ENCODE measurements at regions not wholly inside any gene's neighbourhood (a gene's known extent, or its start where the extent isn't known, plus 50 kb on each side); places are given as distances from the start of the nearest gene placed in this dataset.

GRCh38 chr9:105147110-105147871, 97.2 kb upstream of the SLC44A1 start:
- TF ChIP-seq ZNF384 (IDR thresholded peaks at IDR 0.05; ENCODE audit: low read depth, low read length), result no peak
- no peak for TF ChIP-seq SMC3 (conservative IDR thresholded peaks at IDR 0.05; ENCODE audit: insufficient read depth, low read depth, low read length)
- TF ChIP-seq POLR2AphosphoS5 (IDR thresholded peaks at IDR 0.05; ENCODE audit: control insufficient read depth, insufficient read depth, low read depth, low read length), result no peak
- TF ChIP-seq TAF1 (IDR thresholded peaks at IDR 0.05; ENCODE audit: control insufficient read depth, extremely low read depth, insufficient read depth, low read length, severe bottlenecking), result no peak
- TF ChIP-seq TAF15 (IDR thresholded peaks at IDR 0.05; ENCODE audit: low read depth, low read length), result no peak
- TF ChIP-seq FOXJ2 (tag; IDR thresholded peaks at IDR 0.05), result no peak
- TF ChIP-seq SIN3A (IDR thresholded peaks at IDR 0.05; ENCODE audit: borderline replicate concordance in 2 of 2, control insufficient read depth in 1 of 2, low read depth in 2 of 2, low read length in 2 of 2), result no peak
- no peak for TF ChIP-seq MAFF (IDR thresholded peaks at IDR 0.05; ENCODE audit: low read length)

All from K562 (cell line).